Central memory CD8-positive, alpha-beta T cell (primary cell): ENCODE measurements at regions not wholly inside any gene's neighbourhood (a gene's known extent, or its start where the extent isn't known, plus 50 kb on each side); places are given as distances from the start of the nearest gene placed in this dataset.

ENCODE experiments used
- ATAC-seq: fragments of 150-1000 bp; cut with Tn5 transposase; replicated peaks from 2 replicates; pipeline ENCODE4 v1.10.0; 2022; ENCODE audit warnings: mild to moderate bottlenecking, moderate FRiP score, moderate number of reproducible peaks; ENCODE audit not compliant: poor library complexity, severe bottlenecking; ENCODE audit errors: extremely low read depth
- DNase-seq, 2 donors: peaks; one replicate each; pipeline ENCODE4 v3.0.0; 2021; ENCODE audit warnings: low spot score in 2 of 2
- H3K27ac Mint-ChIP-seq: one replicate; pipeline ENCODE4 v1.8.0; 2022; ENCODE audit warnings: low read depth, mild to moderate bottlenecking, moderate library complexity, mixed read lengths
- H3K27me3 Mint-ChIP-seq: one replicate; pipeline ENCODE4 v1.8.0; 2022; ENCODE audit warnings: mixed read lengths
- H3K36me3 Mint-ChIP-seq: one replicate; pipeline ENCODE4 v1.8.0; 2022; ENCODE audit warnings: mild to moderate bottlenecking, moderate library complexity, mixed read lengths; ENCODE audit not compliant: insufficient read depth
- H3K4me1 Mint-ChIP-seq: one replicate; pipeline ENCODE4 v1.8.0; 2022; ENCODE audit warnings: mixed read lengths
- H3K4me3 Mint-ChIP-seq: one replicate; pipeline ENCODE4 v1.8.0; 2022; ENCODE audit warnings: mild to moderate bottlenecking, moderate library complexity, mixed read lengths
- H3K9me3 Mint-ChIP-seq: one replicate; pipeline ENCODE4 v1.8.0; 2022; ENCODE audit warnings: mixed read lengths

GRCh38 chr1:84743896-84744295 is 53.6 kb upstream of the SSX2IP start:
- H3K27me3 Mint-ChIP-seq = no peaks in the 10 kb centered on the region
- no peak for DNase-seq
- no peak for ATAC-seq
- H3K36me3 Mint-ChIP-seq = no peaks in the 10 kb centered on the region
- H3K4me1 Mint-ChIP-seq = no peaks in the 10 kb centered on the region
- no peak overlapping the region for H3K4me3 Mint-ChIP-seq
- H3K9me3 Mint-ChIP-seq = no peaks in the 10 kb centered on the region
- no peak overlapping the region for H3K27ac Mint-ChIP-seq

- no peak for ATAC-seq
- Mint-ChIP-seq H3K9me3 (no peaks in the 10 kb centered on the region), H3K4me3 (no peak overlapping the region), H3K4me1 (no peaks in the 10 kb centered on the region), H3K27ac (no peak overlapping the region), H3K36me3 (no peaks in the 10 kb centered on the region), H3K27me3 (peaks cover 7% of the 10 kb centered on the region)
- no peak for DNase-seq
Observed at GRCh38 chr1:84742653-84743052, 52.4 kb upstream of the SSX2IP start.

- Mint-ChIP-seq H3K36me3 (no peaks in the 10 kb centered on the region), H3K4me1 (no peaks in the 10 kb centered on the region), H3K9me3 (no peaks in the 10 kb centered on the region), H3K27me3 (peaks cover 31% of the 10 kb centered on the region), H3K4me3 (no peak overlapping the region), H3K27ac (no peak overlapping the region)
- ATAC-seq (no peak), DNase-seq (no peak)
Observed at GRCh38 chr1:84740050-84740714, 49.9 kb upstream of the SSX2IP start.
